Retinal pigment epithelial cell (primary cell): ENCODE measurements at regions not wholly inside any gene's neighbourhood (a gene's known extent, or its start where the extent isn't known, plus 50 kb on each side); places are given as distances from the start of the nearest gene placed in this dataset.
"Not testable (repeated sequence)": the region's sequence is repeated elsewhere in the genome, so short reads cannot be mapped to it uniquely, and the experiment has no call there.

Experiments
- DNase-seq: peaks from one replicate; pipeline ENCODE4 v3.0.0-alpha.2; 2010; ENCODE audit warnings: low read depth
- H3K4me3 ChIP-seq: 2 replicates; pipeline ENCODE4 v1.5.1; 2011; ENCODE audit warnings: mild to moderate bottlenecking, low read length, control low read depth, moderate library complexity
- TF ChIP-seq, protein P1 (sequence below): conservative IDR thresholded peaks from 2 replicates; pipeline ENCODE4 v1.5.1; 2011; ENCODE audit warnings: low read depth, low read length, control low read depth, inconsistent platforms

DNA sequence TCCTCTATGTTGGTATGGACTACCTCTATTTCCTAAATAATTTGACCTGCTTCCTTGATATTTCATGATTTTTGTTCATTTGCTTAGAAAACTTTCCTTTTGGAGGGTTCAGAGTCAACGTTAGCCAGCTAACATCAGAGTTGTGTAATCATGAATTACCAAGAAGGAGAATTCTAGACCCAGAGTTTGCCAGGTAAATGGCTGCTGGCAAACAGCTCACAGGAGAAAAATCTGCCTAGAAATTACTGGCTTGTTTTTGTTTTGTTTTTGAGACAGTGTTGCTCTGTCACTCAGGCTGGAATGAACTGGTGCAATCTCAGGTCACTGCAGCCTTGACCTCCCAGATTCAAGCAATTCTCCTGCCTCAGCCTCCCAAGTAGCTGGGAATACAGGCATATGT, 111.4 kb upstream of the SALL1 start:
- H3K4me3 ChIP-seq, result no peak overlapping the region
- no peak for DNase-seq
- TF ChIP-seq, protein P1, sequence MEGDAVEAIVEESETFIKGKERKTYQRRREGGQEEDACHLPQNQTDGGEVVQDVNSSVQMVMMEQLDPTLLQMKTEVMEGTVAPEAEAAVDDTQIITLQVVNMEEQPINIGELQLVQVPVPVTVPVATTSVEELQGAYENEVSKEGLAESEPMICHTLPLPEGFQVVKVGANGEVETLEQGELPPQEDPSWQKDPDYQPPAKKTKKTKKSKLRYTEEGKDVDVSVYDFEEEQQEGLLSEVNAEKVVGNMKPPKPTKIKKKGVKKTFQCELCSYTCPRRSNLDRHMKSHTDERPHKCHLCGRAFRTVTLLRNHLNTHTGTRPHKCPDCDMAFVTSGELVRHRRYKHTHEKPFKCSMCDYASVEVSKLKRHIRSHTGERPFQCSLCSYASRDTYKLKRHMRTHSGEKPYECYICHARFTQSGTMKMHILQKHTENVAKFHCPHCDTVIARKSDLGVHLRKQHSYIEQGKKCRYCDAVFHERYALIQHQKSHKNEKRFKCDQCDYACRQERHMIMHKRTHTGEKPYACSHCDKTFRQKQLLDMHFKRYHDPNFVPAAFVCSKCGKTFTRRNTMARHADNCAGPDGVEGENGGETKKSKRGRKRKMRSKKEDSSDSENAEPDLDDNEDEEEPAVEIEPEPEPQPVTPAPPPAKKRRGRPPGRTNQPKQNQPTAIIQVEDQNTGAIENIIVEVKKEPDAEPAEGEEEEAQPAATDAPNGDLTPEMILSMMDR, result no peak

DNA sequence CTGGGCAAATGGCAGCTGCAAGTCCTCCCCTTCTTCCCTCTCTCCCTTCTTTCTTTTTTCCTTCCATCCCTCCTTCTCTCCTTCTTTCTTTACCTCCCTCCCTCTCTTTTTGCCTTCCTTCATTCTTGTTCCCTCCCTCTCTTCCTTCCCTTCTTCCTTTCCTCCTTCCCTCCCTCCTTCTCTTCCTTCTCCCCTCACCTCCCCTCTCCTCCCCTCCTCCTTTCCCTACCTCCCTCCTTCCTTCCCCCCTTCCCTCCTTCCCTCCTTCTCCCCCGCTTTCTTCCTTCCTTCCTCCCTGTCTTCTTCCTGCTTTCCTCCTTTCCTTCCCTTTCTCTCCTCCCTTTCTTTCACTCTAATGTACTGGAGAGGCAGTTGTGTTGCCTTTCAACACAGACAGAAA, 110.8 kb upstream of the SALL1 start:
- no peak overlapping the region for H3K4me3 ChIP-seq
- TF ChIP-seq, protein P1, result no peak
- DNase-seq, result no peak

DNA sequence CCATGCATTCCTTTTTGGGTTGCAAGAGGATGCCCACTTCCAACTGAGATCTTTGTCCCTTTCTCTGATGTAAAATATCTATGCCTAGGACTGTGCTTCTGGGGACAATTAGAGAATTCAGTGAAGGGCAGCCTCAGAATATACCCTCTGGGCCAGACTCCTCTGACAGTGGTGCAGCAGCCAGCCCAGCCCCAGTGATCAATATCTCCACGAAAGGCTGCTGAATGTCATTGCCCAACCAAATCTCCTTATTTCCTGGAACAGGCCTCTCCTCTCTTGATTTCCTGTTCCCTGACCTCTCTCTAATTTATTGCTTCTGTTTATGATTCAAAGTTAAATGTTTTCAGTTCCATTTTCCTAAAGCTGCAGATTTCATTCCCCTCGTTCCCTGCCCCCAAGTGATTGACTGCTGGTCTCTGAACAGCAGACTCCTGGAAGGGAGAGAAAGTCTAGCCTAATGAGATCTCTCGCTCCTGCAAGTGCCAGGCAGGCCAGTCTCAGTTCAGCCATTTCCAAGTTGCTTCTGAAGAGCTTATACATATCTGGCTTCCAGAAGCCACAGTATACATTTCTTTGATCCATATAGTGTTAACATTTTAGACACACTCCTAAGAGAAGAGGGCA, 104.4 kb upstream of the SALL1 start:
- H3K4me3 ChIP-seq, result no peak overlapping the region
- no peak for DNase-seq
- TF ChIP-seq, protein P1, result no peak

DNA sequence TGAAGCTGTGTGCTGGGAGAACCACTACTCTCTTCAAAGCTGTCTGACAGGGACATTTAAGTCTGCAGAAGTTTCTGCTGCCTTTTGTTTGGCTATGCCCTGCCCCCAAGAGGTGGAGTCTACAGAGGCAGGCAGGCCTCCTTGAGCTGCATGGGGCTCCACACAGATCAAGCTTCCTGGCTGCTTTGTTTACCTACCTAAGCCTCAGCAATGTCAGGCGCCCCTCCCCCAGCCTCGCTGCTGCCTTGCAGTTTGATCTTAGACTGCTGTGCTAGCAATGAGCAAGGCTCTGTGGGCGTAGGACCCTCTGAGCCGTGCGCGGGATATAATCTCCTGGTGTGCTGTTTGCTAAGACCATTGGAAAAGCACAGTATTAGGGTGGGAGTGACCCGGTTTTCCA, 103.3 kb upstream of the SALL1 start:
- DNase-seq, H3K4me3 ChIP-seq: not testable (repeated sequence)

DNA sequence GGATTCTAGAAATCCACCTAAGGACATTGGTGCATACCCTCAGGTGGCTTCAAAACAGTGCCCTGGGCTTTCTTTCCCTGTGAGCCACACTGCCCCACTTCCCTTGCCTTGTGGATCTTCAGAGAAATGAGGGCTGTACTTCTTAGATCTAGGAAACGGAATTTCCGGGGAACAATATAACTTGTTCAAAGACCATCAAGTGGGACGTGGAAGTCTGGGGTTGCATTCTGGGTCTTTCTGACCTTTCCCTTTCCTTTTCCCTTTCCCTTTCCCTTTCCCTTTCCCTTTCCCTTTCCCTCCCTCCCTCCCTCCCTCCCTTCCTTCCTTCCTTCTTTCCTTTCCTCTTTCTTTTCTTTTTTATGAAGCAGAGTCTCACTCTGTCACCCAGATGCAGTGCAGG, 97.1 kb upstream of the SALL1 start:
- no peak for DNase-seq
- TF ChIP-seq, protein P1, result no peak
- no peak overlapping the region for H3K4me3 ChIP-seq

DNA sequence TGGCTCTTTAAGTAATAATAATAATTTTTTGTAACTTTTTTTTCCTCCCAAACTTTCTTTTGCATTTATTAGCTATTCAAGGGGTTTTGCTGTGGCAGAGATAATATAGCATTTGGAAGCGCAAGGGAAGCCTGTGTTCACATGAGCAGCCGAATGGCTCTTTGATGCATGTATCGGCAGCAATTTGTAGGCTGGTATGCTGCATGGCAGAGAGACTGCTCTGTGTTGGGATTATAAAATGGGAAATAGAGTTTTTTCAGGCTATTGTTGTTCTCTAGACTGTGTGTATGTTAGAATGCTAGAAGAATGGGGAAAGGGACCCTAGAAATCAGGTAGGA, 94.6 kb upstream of the SALL1 start:
- no peak for DNase-seq
- no peak overlapping the region for H3K4me3 ChIP-seq
- TF ChIP-seq, protein P1, result no peak

DNA sequence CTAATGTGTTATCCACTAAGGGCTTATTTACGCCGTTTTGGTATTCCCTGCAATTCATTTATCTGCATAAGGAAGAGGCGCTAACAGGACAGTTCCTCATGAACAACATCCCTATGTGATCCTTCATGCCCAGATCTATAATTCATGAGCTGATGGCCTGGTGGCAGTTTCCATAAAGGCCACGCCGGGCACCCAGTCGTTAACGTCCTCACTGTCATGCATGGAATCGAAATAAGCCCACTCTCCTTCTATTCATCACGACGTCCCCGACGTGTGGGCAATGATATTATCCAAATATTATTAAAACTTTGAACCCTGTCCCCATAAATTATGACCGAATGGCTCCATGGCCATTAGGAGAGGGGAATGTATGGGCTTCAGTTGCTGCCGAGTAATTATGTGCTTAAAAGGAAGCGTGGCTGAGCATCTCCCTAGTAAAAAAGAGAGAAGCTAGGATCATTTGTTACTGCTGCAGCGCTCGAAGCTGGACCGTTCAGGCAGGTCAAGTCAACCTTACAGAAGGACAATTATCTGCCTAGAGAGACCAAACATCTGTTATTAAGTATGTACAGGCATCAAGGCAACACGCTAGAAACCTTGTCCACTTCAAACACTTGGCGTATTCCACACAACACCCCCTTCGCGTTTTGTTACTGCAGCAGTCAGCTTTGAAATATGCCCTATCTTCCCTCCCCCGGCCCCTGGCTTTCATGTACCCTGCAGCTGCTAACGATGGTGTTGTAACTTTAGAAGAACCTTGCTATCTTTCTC, 94.0 kb upstream of the SALL1 start:
- no peak overlapping the region for H3K4me3 ChIP-seq
- TF ChIP-seq, protein P1, result no peak
- DNase-seq, result no peak
